GM23338 (cell line): ENCODE measurements at regions not wholly inside any gene's neighbourhood (a gene's known extent, or its start where the extent isn't known, plus 50 kb on each side); places are given as distances from the start of the nearest gene placed in this dataset.

ENCODE experiments used
- EZH2 ChIP-seq: fragments of 200-600 bp; sonication (generic); IDR thresholded peaks from one replicate; pipeline ENCODE4 v1.8.0; 2017; ENCODE audit warnings: antibody characterized with exemption, mild to moderate bottlenecking, low read depth; ENCODE audit not compliant: unreplicated experiment
- NANOG ChIP-seq: IDR thresholded peaks from 2 replicates; pipeline ENCODE4 v1.6.1; 2016; ENCODE audit warnings: antibody characterized with exemption, borderline replicate concordance
- TF ChIP-seq, protein P1 (sequence below), 2 experiments: fragments of 200-600 bp in 1 of 2; sonication (generic) in 1 of 2; conservative IDR thresholded peaks; 2 replicates each; pipeline versions ENCODE4 v1.5.1 to v1.6.1; 2016 to 2017; ENCODE audit warnings: antibody characterized with exemption in 2 of 2, low read depth in 2 of 2, mild to moderate bottlenecking in 2 of 2, moderate library complexity in 1 of 2

DNA sequence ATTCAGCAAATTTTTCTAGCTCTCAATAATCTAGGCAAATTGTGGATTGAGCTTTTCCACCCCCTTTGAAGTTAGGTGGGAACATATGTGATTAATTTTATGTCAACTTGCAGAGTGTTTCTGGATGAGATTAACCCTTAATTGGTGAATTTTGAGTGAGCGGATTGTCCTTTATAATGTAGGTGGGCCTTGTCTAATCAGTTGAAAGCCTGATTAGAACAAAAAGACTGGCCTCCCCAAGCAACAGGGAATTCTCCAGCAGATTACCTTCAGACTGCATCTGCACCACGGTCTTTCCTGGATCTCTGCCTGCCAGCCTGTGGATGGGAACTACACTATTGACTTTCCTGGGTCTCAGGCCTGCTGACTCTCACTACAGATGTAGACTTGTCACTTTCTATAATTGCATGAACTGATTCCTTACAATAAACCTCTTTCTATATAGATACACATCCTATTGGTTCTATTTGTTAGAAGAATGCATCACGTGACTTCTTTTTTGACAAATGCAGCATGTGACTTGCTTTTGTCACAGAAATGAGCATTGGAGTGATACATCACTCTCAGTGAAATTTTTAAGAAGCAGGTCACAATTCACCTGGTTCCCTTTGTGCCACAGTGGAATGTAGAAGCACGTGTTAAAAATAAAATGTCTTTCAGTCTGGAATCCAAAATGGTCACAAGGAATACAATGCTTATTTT is 1038.3 kb downstream of the CDH11 start:
- TF ChIP-seq EZH2 (no peak), NANOG (no peak)
- TF ChIP-seq, protein P1, sequence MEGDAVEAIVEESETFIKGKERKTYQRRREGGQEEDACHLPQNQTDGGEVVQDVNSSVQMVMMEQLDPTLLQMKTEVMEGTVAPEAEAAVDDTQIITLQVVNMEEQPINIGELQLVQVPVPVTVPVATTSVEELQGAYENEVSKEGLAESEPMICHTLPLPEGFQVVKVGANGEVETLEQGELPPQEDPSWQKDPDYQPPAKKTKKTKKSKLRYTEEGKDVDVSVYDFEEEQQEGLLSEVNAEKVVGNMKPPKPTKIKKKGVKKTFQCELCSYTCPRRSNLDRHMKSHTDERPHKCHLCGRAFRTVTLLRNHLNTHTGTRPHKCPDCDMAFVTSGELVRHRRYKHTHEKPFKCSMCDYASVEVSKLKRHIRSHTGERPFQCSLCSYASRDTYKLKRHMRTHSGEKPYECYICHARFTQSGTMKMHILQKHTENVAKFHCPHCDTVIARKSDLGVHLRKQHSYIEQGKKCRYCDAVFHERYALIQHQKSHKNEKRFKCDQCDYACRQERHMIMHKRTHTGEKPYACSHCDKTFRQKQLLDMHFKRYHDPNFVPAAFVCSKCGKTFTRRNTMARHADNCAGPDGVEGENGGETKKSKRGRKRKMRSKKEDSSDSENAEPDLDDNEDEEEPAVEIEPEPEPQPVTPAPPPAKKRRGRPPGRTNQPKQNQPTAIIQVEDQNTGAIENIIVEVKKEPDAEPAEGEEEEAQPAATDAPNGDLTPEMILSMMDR (conservative IDR thresholded peaks at IDR 0.05; ENCODE audit: low read depth in 2 of 2): no peak
